Sigmoid colon (tissue), 6 donors: ENCODE measurements at regions not wholly inside any gene's neighbourhood (a gene's known extent, or its start where the extent isn't known, plus 50 kb on each side); places are given as distances from the start of the nearest gene placed in this dataset.

ENCODE experiments used
- DNase-seq: peaks from one replicate; pipeline ENCODE4 v3.0.0-alpha.2; 2019
- H3K27ac ChIP-seq, 4 donors: fragments of 200-600 bp; sonication (generic); one replicate each; pipeline ENCODE4 v1.5.1; 2016 to 2019; ENCODE audit warnings: mild to moderate bottlenecking in 1 of 4
- H3K27me3 ChIP-seq, 3 donors: fragments of 200-600 bp; sonication (generic); one replicate each; pipeline ENCODE4 v1.5.1; 2019; ENCODE audit warnings: mild to moderate bottlenecking in 1 of 3
- H3K36me3 ChIP-seq, 4 donors: fragments of 200-600 bp; sonication (generic); one replicate each; pipeline ENCODE4 v1.5.1; 2016 to 2019
- H3K4me1 ChIP-seq, 4 donors: fragments of 200-600 bp; sonication (generic); one replicate each; pipeline ENCODE4 v1.5.1; 2017 to 2019
- H3K4me3 ChIP-seq, 4 donors: fragments of 200-600 bp; sonication (generic); one replicate each; pipeline ENCODE4 v1.5.1; 2017 to 2019; ENCODE audit warnings: mild to moderate bottlenecking in 2 of 4, moderate library complexity in 1 of 4
- H3K9me3 ChIP-seq, 4 donors: fragments of 200-600 bp in 3 of 4; sonication (generic) in 3 of 4; one replicate each; pipeline versions ENCODE4 v1.5.1 to v1.6.1; 2013 to 2019
- CTCF ChIP-seq, 4 experiments: fragments of 450-650 bp in 3 of 4; fragments of 200-600 bp in 1 of 4; IDR thresholded peaks; one replicate each; pipeline ENCODE4 v1.5.1; 2016 to 2019; ENCODE audit warnings: antibody characterized with exemption in 4 of 4, mild to moderate bottlenecking in 3 of 4, moderate library complexity in 2 of 4
- EP300 ChIP-seq, 4 donors: sonication (generic); formaldehyde crosslinking; IDR thresholded peaks; one replicate each; pipeline ENCODE4 v1.6.1; 2017; ENCODE audit warnings: antibody characterized with exemption in 4 of 4
- POLR2A ChIP-seq, 2 donors: fragments of 450-650 bp; IDR thresholded peaks; one replicate each; pipeline ENCODE4 v1.6.1; 2016; ENCODE audit warnings: antibody characterized with exemption in 2 of 2, mild to moderate bottlenecking in 2 of 2, moderate library complexity in 2 of 2
- POLR2AphosphoS5 ChIP-seq, 4 donors: sonication (generic); formaldehyde crosslinking; IDR thresholded peaks; one replicate each; pipeline ENCODE4 v1.6.1; 2017; ENCODE audit warnings: antibody characterized with exemption in 4 of 4
- WGBS, 2 donors: extraction: QIAGEN DNeasy Blood & Tissue Kit; methylation state at CpG; one replicate each; pipeline ENCODE4 v1.1.7; 2013; 5-methylcytosine and 5-hydroxymethylcytosine counted together
- intact Hi-C: fragments of 100-400 bp; cut with DNase I; formaldehyde crosslinking; loops from one replicate; pipeline ENCODE4 v1.15.1; 2023
- donor health status: healthy with polysubstance abuse.
- donor health status: healthy.

- intact Hi-C loops, result no loop called here
- Histone ChIP-seq H3K4me3 (no peak overlapping the region), H3K9me3 (peaks cover 0 to 11% (median 6%) of the 10 kb centered on the region in 4 donors), H3K4me1 (no peaks in the 10 kb centered on the region), H3K36me3 (no peaks in the 10 kb centered on the region), H3K27me3 (no peaks in the 10 kb centered on the region), H3K27ac (no peak overlapping the region)
- no peak for DNase-seq
- 86 to 91% methylated on average over 7 of the region's 7 CpGs for WGBS, 2 donors
- TF ChIP-seq POLR2AphosphoS5 (IDR thresholded peaks at IDR 0.05), result no peak
- no peak for TF ChIP-seq CTCF (IDR thresholded peaks at IDR 0.05)
- TF ChIP-seq EP300 (IDR thresholded peaks at IDR 0.05), result no peak
- no peak for TF ChIP-seq POLR2A (IDR thresholded peaks at IDR 0.05)
Observed at GRCh38 chr7:156514851-156515250, 125.7 kb upstream of the RNF32 start.

GRCh38 chr7:156511426-156511825 is 129.1 kb upstream of the RNF32 start:
- Histone ChIP-seq H3K36me3 (no peaks in the 10 kb centered on the region), H3K27ac (no peak overlapping the region), H3K4me3 (no peak overlapping the region), H3K9me3 (peaks cover 0 to 11% (median 6%) of the 10 kb centered on the region in 4 donors), H3K27me3 (no peaks in the 10 kb centered on the region), H3K4me1 (no peaks in the 10 kb centered on the region)
- DNase-seq, result no peak
- 89 to 97% methylated on average over 2 of the region's 2 CpGs for WGBS, 2 donors
- intact Hi-C loops, result no loop called here
- no peak for TF ChIP-seq CTCF (IDR thresholded peaks at IDR 0.05)
- TF ChIP-seq POLR2A (IDR thresholded peaks at IDR 0.05), result no peak
- TF ChIP-seq EP300 (IDR thresholded peaks at IDR 0.05), result no peak
- no peak for TF ChIP-seq POLR2AphosphoS5 (IDR thresholded peaks at IDR 0.05)

DNA sequence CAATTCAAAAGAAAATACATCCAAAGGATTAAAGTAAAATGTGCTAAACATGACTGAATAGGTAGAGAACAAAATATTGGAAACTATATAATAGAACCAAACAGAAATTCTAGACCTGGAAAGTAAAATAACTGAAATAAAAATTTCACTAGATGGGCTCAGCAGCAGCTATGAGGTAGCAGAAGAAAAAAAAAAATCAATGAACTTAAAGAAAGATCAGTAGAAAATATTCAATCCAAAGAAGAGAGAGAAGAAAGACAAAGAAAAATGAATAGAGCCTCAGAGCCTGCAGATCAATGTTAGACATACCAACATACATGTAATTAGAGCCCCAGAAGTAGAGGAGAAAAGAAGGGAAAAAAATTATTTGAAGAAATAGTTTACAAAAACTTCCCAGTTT is 129.6 kb upstream of the RNF32 start:
- H3K27ac ChIP-seq, result no peak overlapping the region

DNA sequence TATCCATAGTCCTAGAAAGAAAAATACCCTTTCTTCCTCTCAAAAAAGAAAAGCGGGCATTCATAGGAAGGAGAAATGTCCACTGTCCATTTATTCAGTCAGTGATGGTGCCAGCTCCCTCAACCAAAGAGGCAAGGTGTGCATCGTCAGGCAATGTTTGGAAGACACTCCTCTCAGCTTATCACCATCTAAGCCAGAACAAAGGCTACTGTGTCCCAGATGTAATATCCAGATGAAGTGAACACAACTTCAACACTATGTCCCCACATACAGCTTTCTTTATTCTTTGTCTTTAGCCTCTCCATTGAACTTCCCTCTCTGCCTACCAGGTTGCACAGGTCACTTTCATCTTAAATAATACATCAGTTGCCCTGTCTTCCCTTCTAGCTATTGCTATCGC is 131.4 kb upstream of the RNF32 start:
- DNase-seq, result no peak
- Histone ChIP-seq H3K27ac (no peak overlapping the region), H3K36me3 (no peaks in the 10 kb centered on the region), H3K4me1 (no peaks in the 10 kb centered on the region), H3K9me3 (peaks cover 0 to 11% (median 6%) of the 10 kb centered on the region in 4 donors), H3K27me3 (no peaks in the 10 kb centered on the region), H3K4me3 (no peak overlapping the region)
- intact Hi-C loops, result no loop called here
- no peak for TF ChIP-seq CTCF (IDR thresholded peaks at IDR 0.05)
- no peak for TF ChIP-seq POLR2AphosphoS5 (IDR thresholded peaks at IDR 0.05)
- no peak for TF ChIP-seq POLR2A (IDR thresholded peaks at IDR 0.05)
- no peak for TF ChIP-seq EP300 (IDR thresholded peaks at IDR 0.05)
- 89 to 94% methylated on average over 3 of the region's 3 CpGs for WGBS, 2 donors

More for the DNA sequence above, 129.6 kb upstream of the RNF32 start:
- intact Hi-C loops, result no loop called here
- Histone ChIP-seq H3K4me3 (no peak overlapping the region), H3K36me3 (no peaks in the 10 kb centered on the region), H3K27me3 (no peaks in the 10 kb centered on the region), H3K9me3 (peaks cover 0 to 11% (median 6%) of the 10 kb centered on the region in 4 donors), H3K4me1 (no peaks in the 10 kb centered on the region)
- TF ChIP-seq POLR2A (IDR thresholded peaks at IDR 0.05) (no peak), CTCF (IDR thresholded peaks at IDR 0.05) (no peak), EP300 (IDR thresholded peaks at IDR 0.05) (no peak), POLR2AphosphoS5 (IDR thresholded peaks at IDR 0.05) (no peak)
- no peak for DNase-seq

DNA sequence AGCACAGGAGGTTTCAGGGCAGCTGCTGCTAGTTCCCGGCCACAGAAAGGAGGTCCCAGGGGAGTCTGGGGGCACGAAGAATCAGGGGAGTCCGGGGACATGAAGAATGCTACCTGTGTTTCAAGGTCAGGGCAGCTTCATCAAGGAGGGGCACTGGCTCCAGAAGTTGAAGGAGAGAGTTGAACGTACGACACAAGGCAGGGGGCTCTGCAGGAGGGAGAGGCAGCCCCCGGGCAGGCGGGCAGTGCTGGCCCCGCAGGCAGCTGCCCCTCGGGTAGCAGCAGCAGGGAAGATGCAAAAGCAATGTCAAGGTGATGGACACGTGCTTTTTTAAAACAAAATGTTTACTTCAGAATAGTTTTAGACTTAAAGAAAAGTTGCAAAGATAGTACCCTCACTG is 134.7 kb upstream of the RNF32 start:
- peaks cover 0 to 5% (median 2%) of the 10 kb centered on the region in 4 donors for H3K9me3 ChIP-seq
- no peak overlapping the region for H3K27ac ChIP-seq
- DNase-seq, result no peak
- H3K36me3 ChIP-seq, result no peaks in the 10 kb centered on the region
- no peak overlapping the region for H3K4me3 ChIP-seq
- intact Hi-C loops, result no loop called here
- WGBS, 2 donors, result 89 to 94% methylated on average over 10 of the region's 10 CpGs
- H3K27me3 ChIP-seq, result no peaks in the 10 kb centered on the region
- H3K4me1 ChIP-seq, result no peaks in the 10 kb centered on the region
- TF ChIP-seq CTCF (IDR thresholded peaks at IDR 0.05) (no peak), POLR2A (IDR thresholded peaks at IDR 0.05) (no peak)
